Subcutaneous abdominal adipose tissue (tissue), 5 donors: ENCODE measurements at regions not wholly inside any gene's neighbourhood (a gene's known extent, or its start where the extent isn't known, plus 50 kb on each side); places are given as distances from the start of the nearest gene placed in this dataset.

ENCODE experiments used
- H3K27ac ChIP-seq: one replicate; pipeline ENCODE4 v1.7.0; 2013; ENCODE audit warnings: low read depth, mild to moderate bottlenecking, inconsistent platforms, low read length, moderate library complexity
- H3K27me3 ChIP-seq, 5 donors: one replicate each; pipeline ENCODE4 v1.7.0; 2013; ENCODE audit warnings: low read length in 5 of 5, inconsistent platforms in 1 of 5; ENCODE audit not compliant: control insufficient read depth in 5 of 5, insufficient read depth in 4 of 5
- H3K36me3 ChIP-seq, 5 donors: one replicate each; pipeline ENCODE4 v1.7.0; 2013; ENCODE audit warnings: low read length in 5 of 5; ENCODE audit not compliant: control insufficient read depth in 5 of 5, insufficient read depth in 5 of 5
- H3K4me1 ChIP-seq, 5 donors: one replicate each; pipeline ENCODE4 v1.7.0; 2013; ENCODE audit warnings: low read length in 5 of 5, mild to moderate bottlenecking in 3 of 5, moderate library complexity in 1 of 5; ENCODE audit not compliant: control insufficient read depth in 5 of 5, insufficient read depth in 5 of 5
- H3K4me3 ChIP-seq, 5 donors: one replicate each; pipeline ENCODE4 v1.7.0; 2013; ENCODE audit warnings: low read length in 5 of 5, low read depth in 1 of 5
- H3K9ac ChIP-seq, 5 donors: one replicate each; pipeline ENCODE4 v1.7.0; 2013; ENCODE audit warnings: low read length in 5 of 5, mild to moderate bottlenecking in 4 of 5, moderate library complexity in 3 of 5
- H3K9me3 ChIP-seq, 5 donors: one replicate each; pipeline ENCODE4 v1.7.0; 2013; ENCODE audit warnings: low read length in 5 of 5; ENCODE audit not compliant: control insufficient read depth in 5 of 5
- donor health status: healthy.
- donor health status: healthy.
- donor health status: healthy.
- donor health status: healthy.
- donor health status: healthy.

DNA sequence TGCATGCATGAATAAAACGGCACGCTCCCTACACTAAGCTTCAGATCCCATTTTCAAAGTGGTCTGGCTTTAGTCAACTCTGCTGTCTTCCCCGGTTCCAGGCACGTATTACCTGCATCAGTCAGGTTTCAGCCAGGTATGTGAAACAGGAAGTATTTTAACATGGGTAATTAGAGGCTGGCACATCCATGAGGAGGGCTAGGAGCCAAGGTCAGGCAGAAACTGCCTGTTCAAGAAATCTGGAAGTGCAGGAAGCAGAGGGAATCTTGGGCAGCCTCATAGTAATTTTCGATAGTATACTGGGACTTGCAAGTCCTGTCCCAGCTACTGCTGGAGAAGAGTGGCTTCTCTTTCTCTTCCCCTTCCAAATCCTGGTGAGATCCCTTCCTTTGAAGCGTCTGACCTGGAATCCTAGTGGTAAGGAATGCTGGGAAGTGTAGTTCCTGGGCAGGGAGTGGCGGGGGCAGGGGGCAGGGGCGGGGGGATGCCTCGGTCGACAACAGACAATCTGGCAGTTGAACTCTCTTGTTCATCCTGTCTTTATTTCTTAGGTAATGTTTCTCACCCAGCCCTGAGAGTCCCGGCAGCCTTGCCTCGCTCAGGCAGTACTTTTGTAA lies 403.1 kb downstream of the TLE4 start:
- Histone ChIP-seq H3K36me3 (no peaks in the 10 kb centered on the region), H3K9me3 (peaks cover 0 to 3% (median 0%) of the 10 kb centered on the region in 5 donors), H3K27ac (no peak overlapping the region), H3K9ac (no peak overlapping the region), H3K4me3 (no peak overlapping the region), H3K4me1 (no peaks in the 10 kb centered on the region), H3K27me3 (no peaks in the 10 kb centered on the region)

DNA sequence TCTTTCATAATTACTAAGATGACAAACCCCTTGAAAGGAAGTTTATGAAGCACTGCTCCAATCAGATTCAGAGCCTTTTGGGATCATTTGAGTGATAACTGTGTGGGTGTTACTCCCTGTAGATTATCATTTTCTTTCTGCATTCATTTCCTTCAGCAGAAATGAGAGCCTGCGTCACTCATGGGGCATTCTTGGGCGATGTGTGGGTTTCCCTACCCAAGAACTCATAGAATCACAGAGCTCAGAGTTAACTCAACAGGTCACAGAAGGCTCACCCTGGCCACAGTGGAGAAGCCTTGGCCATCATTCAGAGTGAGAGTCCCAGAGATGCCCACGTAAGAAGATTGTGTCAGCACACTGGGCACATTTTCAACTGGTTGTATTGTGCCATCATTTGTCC lies 401.9 kb downstream of the TLE4 start:
- Histone ChIP-seq H3K36me3 (no peaks in the 10 kb centered on the region), H3K27me3 (no peaks in the 10 kb centered on the region), H3K27ac (no peak overlapping the region), H3K4me1 (no peaks in the 10 kb centered on the region), H3K4me3 (no peak overlapping the region), H3K9me3 (peaks cover 0 to 3% (median 0%) of the 10 kb centered on the region in 5 donors), H3K9ac (no peak overlapping the region)

DNA sequence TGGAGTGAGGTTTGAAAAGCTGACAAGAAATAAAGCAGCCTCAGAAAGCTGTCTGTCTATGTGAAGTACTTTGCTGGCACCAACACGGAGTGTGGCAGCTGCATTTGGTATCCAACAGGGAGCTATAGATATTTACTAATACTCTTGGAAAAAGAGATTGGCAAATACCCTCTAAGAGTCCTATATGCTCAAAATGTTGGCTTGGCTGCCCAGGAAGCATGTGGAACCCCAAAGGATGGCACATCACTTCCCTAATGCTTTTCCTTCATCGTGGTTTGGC lies 398.3 kb downstream of the TLE4 start:
- Histone ChIP-seq H3K4me3 (no peak overlapping the region), H3K36me3 (no peaks in the 10 kb centered on the region), H3K9ac (no peak overlapping the region)

GRCh38 chr9:79969393-79970145 lies 397.8 kb downstream of the TLE4 start:
- Histone ChIP-seq H3K36me3 (no peaks in the 10 kb centered on the region), H3K9ac (no peak overlapping the region), H3K4me3 (no peak overlapping the region), H3K27me3 (peaks cover 0 to 3% (median 0%) of the 10 kb centered on the region in 5 donors), H3K27ac (no peak overlapping the region), H3K4me1 (no peaks in the 10 kb centered on the region), H3K9me3 (no peaks in the 10 kb centered on the region)

More for the DNA sequence above, 398.3 kb downstream of the TLE4 start:
- Histone ChIP-seq H3K4me1 (no peaks in the 10 kb centered on the region), H3K27ac (no peak overlapping the region), H3K27me3 (peaks cover 0 to 3% (median 0%) of the 10 kb centered on the region in 5 donors), H3K9me3 (no peaks in the 10 kb centered on the region)

- no peak overlapping the region for H3K4me3 ChIP-seq
- H3K27me3 ChIP-seq = peaks cover 0 to 3% (median 0%) of the 10 kb centered on the region in 5 donors
- no peak overlapping the region for H3K27ac ChIP-seq
- no peaks in the 10 kb centered on the region for H3K4me1 ChIP-seq
- no peaks in the 10 kb centered on the region for H3K9me3 ChIP-seq
- H3K9ac ChIP-seq = no peak overlapping the region
- no peaks in the 10 kb centered on the region for H3K36me3 ChIP-seq
Observed at GRCh38 chr9:79968533-79968932, 396.8 kb downstream of the TLE4 start.

DNA sequence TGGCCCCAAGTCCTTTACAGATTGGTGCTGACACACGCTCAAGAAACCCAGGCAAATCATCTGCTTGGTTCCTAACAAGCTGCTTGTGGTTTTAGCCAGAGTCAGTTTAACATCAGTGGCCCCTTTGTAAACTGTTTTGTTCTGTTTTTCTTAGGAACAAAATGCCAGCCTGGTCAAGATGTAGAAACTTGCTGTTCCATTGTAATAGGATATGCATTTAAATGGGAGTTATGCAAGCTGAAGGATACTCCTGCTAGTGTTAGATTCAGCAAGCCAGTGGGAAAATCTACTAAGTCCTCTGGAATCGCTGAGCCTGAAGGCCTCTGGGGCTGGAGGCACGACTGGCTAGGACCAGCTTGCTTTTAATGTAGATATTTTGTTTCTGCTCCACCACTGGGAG lies 391.1 kb downstream of the TLE4 start:
- Histone ChIP-seq H3K4me3 (no peak overlapping the region), H3K36me3 (no peaks in the 10 kb centered on the region), H3K9ac (no peak overlapping the region), H3K4me1 (no peaks in the 10 kb centered on the region), H3K27ac (no peak overlapping the region), H3K27me3 (peaks cover 0 to 3% (median 0%) of the 10 kb centered on the region in 5 donors), H3K9me3 (no peaks in the 10 kb centered on the region)

GRCh38 chr9:79962150-79962549 lies 390.4 kb downstream of the TLE4 start:
- Histone ChIP-seq H3K4me3 (no peak overlapping the region), H3K27me3 (peaks cover 0 to 1% (median 0%) of the 10 kb centered on the region in 5 donors), H3K9ac (no peak overlapping the region), H3K27ac (no peak overlapping the region), H3K36me3 (no peaks in the 10 kb centered on the region), H3K4me1 (no peaks in the 10 kb centered on the region), H3K9me3 (no peaks in the 10 kb centered on the region)

DNA sequence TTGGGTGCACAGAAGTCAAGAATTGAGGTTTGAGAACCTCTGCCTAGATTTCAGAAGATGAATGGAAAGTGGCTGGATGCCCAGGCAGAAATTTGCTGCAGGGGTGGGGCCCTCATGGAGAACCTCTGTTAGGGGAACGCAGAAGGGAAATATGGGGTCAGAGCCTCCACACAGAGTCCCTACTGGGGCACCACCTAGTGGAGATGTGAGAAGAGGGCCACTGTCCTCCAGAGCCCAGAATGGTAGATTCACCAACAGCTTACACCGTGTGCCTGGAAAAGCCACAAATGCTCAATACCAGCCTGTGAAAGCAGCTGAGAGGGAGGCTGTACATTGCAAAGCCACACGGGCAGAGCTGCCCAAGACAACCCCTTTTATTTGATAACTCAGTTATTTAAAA lies 383.5 kb downstream of the TLE4 start:
- no peaks in the 10 kb centered on the region for H3K27me3 ChIP-seq

DNA sequence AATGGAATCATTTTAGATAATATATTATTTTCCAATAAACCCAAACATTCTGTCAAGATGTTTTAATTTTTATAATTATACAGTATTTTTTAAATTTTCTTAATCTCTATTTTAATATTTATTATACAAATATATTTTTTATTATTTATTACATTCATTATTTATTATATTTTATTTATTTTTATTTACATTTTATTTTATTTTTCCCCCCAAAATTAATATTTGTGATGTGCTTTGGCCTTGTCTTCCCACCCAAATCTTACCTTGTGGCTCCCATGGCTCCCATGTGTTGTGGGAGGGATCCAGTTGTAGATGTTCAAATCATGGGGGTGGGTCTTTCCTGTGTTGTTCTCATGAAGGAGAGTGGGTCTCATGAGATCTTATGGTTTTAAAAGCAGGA lies 382.1 kb downstream of the TLE4 start:
- H3K9me3 ChIP-seq = no peaks in the 10 kb centered on the region
- H3K27ac ChIP-seq = no peak overlapping the region
- H3K9ac ChIP-seq = no peak overlapping the region
- H3K36me3 ChIP-seq = no peaks in the 10 kb centered on the region
- H3K4me3 ChIP-seq = no peak overlapping the region
- no peaks in the 10 kb centered on the region for H3K27me3 ChIP-seq
- no peaks in the 10 kb centered on the region for H3K4me1 ChIP-seq

More for the DNA sequence above, 383.5 kb downstream of the TLE4 start:
- H3K4me3 ChIP-seq = no peak overlapping the region
- no peak overlapping the region for H3K27ac ChIP-seq
- no peaks in the 10 kb centered on the region for H3K36me3 ChIP-seq
- no peaks in the 10 kb centered on the region for H3K4me1 ChIP-seq
- no peaks in the 10 kb centered on the region for H3K9me3 ChIP-seq
- H3K9ac ChIP-seq = no peak overlapping the region

DNA sequence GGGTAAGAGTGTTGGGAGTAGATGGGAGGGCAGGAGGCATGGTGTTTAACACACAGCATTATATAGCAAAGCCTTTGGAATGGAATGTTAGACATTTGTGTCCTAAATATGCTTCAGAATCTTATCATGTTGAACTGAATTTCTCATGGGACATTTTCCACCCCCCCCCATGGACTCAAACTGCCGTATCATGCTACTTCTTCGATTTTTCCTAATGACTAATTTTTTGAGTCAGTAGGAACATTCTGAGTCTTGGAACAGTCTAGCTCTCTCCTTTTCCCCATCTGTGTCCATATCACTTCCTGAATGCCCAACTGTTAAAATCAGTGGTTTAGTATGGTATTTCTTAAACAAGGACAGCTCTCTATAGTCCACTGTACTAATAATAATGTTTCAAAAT lies 380.6 kb downstream of the TLE4 start:
- Histone ChIP-seq H3K27me3 (no peaks in the 10 kb centered on the region), H3K4me1 (no peaks in the 10 kb centered on the region), H3K9me3 (no peaks in the 10 kb centered on the region), H3K36me3 (no peaks in the 10 kb centered on the region), H3K4me3 (no peak overlapping the region), H3K27ac (no peak overlapping the region), H3K9ac (no peak overlapping the region)
